GM20000 (cell line): ENCODE measurements at regions not wholly inside any gene's neighbourhood (a gene's known extent, or its start where the extent isn't known, plus 50 kb on each side); places are given as distances from the start of the nearest gene placed in this dataset.

Source experiments
- DNase-seq: peaks from one replicate; pipeline ENCODE4 v3.0.0; 2012; ENCODE audit warnings: low spot score
- CTCF ChIP-seq: IDR thresholded peaks from 2 replicates; pipeline ENCODE4 v1.5.1; 2012; ENCODE audit warnings: mild to moderate bottlenecking, control low read depth; ENCODE audit errors: extremely low read depth, missing control alignments

GRCh38 chr2:105571445-105571987, 172.7 kb upstream of the FHL2 start:
- no peak for TF ChIP-seq CTCF
- no peak for DNase-seq

GRCh38 chr2:105570757-105571156, 171.9 kb upstream of the FHL2 start:
- DNase-seq: no peak
- TF ChIP-seq CTCF: no peak

- TF ChIP-seq CTCF: no peak
- DNase-seq: no peak
Observed at GRCh38 chr2:105570326-105570725, 171.5 kb upstream of the FHL2 start.

- DNase-seq: no peak
Observed at GRCh38 chr2:105569606-105570005, 170.8 kb upstream of the FHL2 start.

GRCh38 chr2:105567996-105568494, 169.2 kb upstream of the FHL2 start:
- DNase-seq: no peak
- TF ChIP-seq CTCF: no peak

More at GRCh38 chr2:105569606-105570005, 170.8 kb upstream of the FHL2 start:
- TF ChIP-seq CTCF: no peak

GRCh38 chr2:105563000-105563719, 164.3 kb upstream of the FHL2 start:
- no peak for DNase-seq
- no peak for TF ChIP-seq CTCF

- TF ChIP-seq CTCF: no peak
- DNase-seq: no peak
Observed at GRCh38 chr2:105561401-105561800, 162.6 kb upstream of the FHL2 start.
